Mesenchymal stem cell (in vitro differentiated cells and primary cell): ENCODE measurements at regions not wholly inside any gene's neighbourhood (a gene's known extent, or its start where the extent isn't known, plus 50 kb on each side); places are given as distances from the start of the nearest gene placed in this dataset.

Experiments used
- DNase-seq: peaks from one replicate; pipeline ENCODE4 v3.0.0-alpha.2; 2013
- H2AFZ ChIP-seq: one replicate; pipeline ENCODE4 v1.6.1; 2013; ENCODE audit warnings: low read depth, mild to moderate bottlenecking, control low read depth, inconsistent platforms, low read length, moderate library complexity
- H2AK5ac ChIP-seq: 2 replicates; pipeline ENCODE4 v1.6.1; 2013; ENCODE audit warnings: low read length, moderate library complexity, mild to moderate bottlenecking, inconsistent platforms; ENCODE audit not compliant: severe bottlenecking
- H2BK120ac ChIP-seq: one replicate; pipeline ENCODE4 v1.6.1; 2013; ENCODE audit warnings: low read depth, mild to moderate bottlenecking, inconsistent platforms, low read length, moderate library complexity
- H2BK12ac ChIP-seq, 2 experiments: one replicate each; pipeline ENCODE4 v1.6.1; 2013; ENCODE audit warnings: inconsistent platforms in 2 of 2, low read length in 2 of 2, mild to moderate bottlenecking in 2 of 2, moderate library complexity in 2 of 2, control low read depth in 1 of 2
- H2BK15ac ChIP-seq: one replicate; pipeline ENCODE4 v1.6.1; 2013; ENCODE audit warnings: mild to moderate bottlenecking, low read depth, inconsistent platforms; ENCODE audit not compliant: poor library complexity, severe bottlenecking
- H2BK5ac ChIP-seq: 2 replicates; pipeline ENCODE4 v1.6.1; 2013; ENCODE audit warnings: low read depth, mild to moderate bottlenecking, low read length, control low read depth, inconsistent platforms; ENCODE audit not compliant: poor library complexity, severe bottlenecking
- H3K14ac ChIP-seq, 2 experiments: one replicate each; pipeline ENCODE4 v1.6.1; 2013; ENCODE audit warnings: inconsistent platforms in 2 of 2, low read length in 2 of 2, control low read depth in 1 of 2, mild to moderate bottlenecking in 1 of 2, moderate library complexity in 1 of 2
- H3K18ac ChIP-seq, 2 experiments: one replicate each; pipeline ENCODE4 v1.6.1; 2013; ENCODE audit warnings: inconsistent platforms in 2 of 2, low read length in 2 of 2, control low read depth in 1 of 2, low read depth in 1 of 2, mild to moderate bottlenecking in 1 of 2
- H3K23ac ChIP-seq, 2 experiments: one replicate each; pipeline ENCODE4 v1.6.1; 2013; ENCODE audit warnings: inconsistent platforms in 2 of 2, low read length in 2 of 2, mild to moderate bottlenecking in 2 of 2, moderate library complexity in 2 of 2, control low read depth in 1 of 2
- H3K27ac ChIP-seq: 2 replicates; pipeline ENCODE4 v1.5.1; 2013; ENCODE audit warnings: mild to moderate bottlenecking, moderate library complexity, low read length, control low read depth, inconsistent platforms; ENCODE audit not compliant: poor library complexity, severe bottlenecking
- H3K27me3 ChIP-seq, 2 experiments: 2 replicates each; pipeline versions ENCODE4 v1.6.1 to v1.7.0; 2013; ENCODE audit warnings: low read length in 2 of 2, mild to moderate bottlenecking in 2 of 2, moderate library complexity in 2 of 2, control low read depth in 1 of 2, inconsistent platforms in 1 of 2; ENCODE audit not compliant: control insufficient read depth in 1 of 2, insufficient read depth in 1 of 2
- H3K36me3 ChIP-seq, 2 experiments: 2 replicates each; pipeline versions ENCODE4 v1.6.1 to v1.7.0; 2013; ENCODE audit warnings: low read length in 2 of 2, control low read depth in 1 of 2, inconsistent platforms in 1 of 2, low read depth in 1 of 2, mild to moderate bottlenecking in 1 of 2; ENCODE audit not compliant: insufficient read depth in 2 of 2, control insufficient read depth in 1 of 2
- H3K4ac ChIP-seq, 2 experiments: one replicate each; pipeline ENCODE4 v1.6.1; 2013; ENCODE audit warnings: inconsistent platforms in 2 of 2, low read length in 2 of 2, mild to moderate bottlenecking in 2 of 2, moderate library complexity in 2 of 2, control low read depth in 1 of 2, low read depth in 1 of 2
- H3K4me1 ChIP-seq: 2 replicates; pipeline ENCODE4 v1.6.1; 2013; ENCODE audit warnings: low read depth, low read length, control low read depth; ENCODE audit not compliant: control insufficient read depth, insufficient read depth
- H3K4me2 ChIP-seq: 2 replicates; pipeline ENCODE4 v1.6.1; 2013; ENCODE audit warnings: low read length, mild to moderate bottlenecking, inconsistent platforms; ENCODE audit not compliant: poor library complexity, severe bottlenecking
- H3K4me3 ChIP-seq, 2 experiments: 2 replicates each; pipeline versions ENCODE4 v1.5.1 to v1.7.0; 2013; ENCODE audit warnings: low read length in 2 of 2, mild to moderate bottlenecking in 2 of 2, control low read depth in 1 of 2, low read depth in 1 of 2; ENCODE audit not compliant: insufficient read depth in 1 of 2
- H3K79me1 ChIP-seq: replicated peaks from 2 replicates; pipeline ENCODE4 v1.6.1; 2013; ENCODE audit warnings: mild to moderate bottlenecking, control low read depth, low read length, inconsistent platforms; ENCODE audit not compliant: poor library complexity, severe bottlenecking
- H3K9ac ChIP-seq: 2 replicates; pipeline ENCODE4 v1.7.0; 2013; ENCODE audit warnings: mild to moderate bottlenecking, low read length, moderate library complexity
- H3K9me3 ChIP-seq: 2 replicates; pipeline ENCODE4 v1.7.0; 2013; ENCODE audit warnings: mild to moderate bottlenecking, low read length; ENCODE audit not compliant: control insufficient read depth
- H4K8ac ChIP-seq: one replicate; pipeline ENCODE4 v1.6.1; 2013; ENCODE audit warnings: inconsistent platforms, mild to moderate bottlenecking, low read length, moderate library complexity
- H4K91ac ChIP-seq: one replicate; pipeline ENCODE4 v1.6.1; 2013; ENCODE audit warnings: mild to moderate bottlenecking, low read length, inconsistent platforms
- WGBS: methylation state at CpG from one replicate; pipeline ENCODE4 v1.1.7; 2013; ENCODE audit warnings: mixed read lengths; 5-methylcytosine and 5-hydroxymethylcytosine counted together

DNA sequence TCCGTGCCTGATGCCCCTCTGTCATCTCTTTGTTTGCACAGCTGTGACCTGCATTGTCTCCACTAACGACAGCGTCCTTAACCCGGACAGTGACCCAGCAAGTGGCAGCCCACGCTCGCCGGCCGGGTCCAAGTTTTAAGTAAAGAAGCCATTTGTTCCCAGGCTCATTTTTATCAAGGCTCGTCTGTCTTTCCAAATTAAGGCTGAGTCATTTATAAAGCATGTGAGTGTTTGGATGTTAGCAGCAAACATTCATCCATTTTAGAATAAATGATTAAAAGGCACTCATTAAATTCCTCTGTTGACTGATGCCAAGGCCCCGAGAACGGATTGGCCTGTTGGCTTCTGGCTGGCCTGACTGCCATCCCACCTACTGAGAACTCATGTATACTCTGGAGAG lies 514.5 kb downstream of the NPHP4 start:
- H3K23ac ChIP-seq = no peak overlapping the region
- H2AK5ac ChIP-seq = no peak overlapping the region

DNA sequence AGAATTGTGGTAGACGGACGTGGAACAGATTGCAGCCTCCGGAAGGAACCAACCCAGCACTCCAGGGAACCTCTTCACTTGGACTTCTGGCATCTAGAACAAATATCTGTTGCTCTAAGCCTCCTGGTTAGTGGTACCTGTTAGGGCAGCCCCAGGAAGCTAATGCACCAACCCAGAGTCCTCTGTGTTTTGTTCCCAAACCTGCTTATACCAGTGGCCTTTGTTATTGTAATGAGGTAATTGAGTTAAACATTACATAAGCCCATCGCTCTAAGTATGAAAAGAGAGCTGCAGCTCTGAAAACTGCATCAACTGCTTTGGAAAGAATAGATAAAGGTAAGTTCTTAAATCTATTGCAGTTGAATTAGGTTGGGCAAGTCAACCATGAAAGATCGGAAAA lies 516.7 kb downstream of the NPHP4 start:
- H2AFZ ChIP-seq = no peak overlapping the region

More for the DNA sequence above, 514.5 kb downstream of the NPHP4 start:
- Histone ChIP-seq H3K4ac (no peak overlapping the region), H3K27me3 (no peaks in the 10 kb centered on the region), H3K79me1 (no peaks in the 10 kb centered on the region), H3K4me2 (no peak overlapping the region), H3K18ac (no peak overlapping the region), H3K4me1 (no peaks in the 10 kb centered on the region), H4K8ac (no peak overlapping the region), H2BK120ac (no peak overlapping the region), H2BK5ac (no peak overlapping the region), H4K91ac (no peak overlapping the region), H3K9me3 (no peaks in the 10 kb centered on the region), H3K14ac (no peak overlapping the region), H2AFZ (no peak overlapping the region), H3K9ac (no peak overlapping the region), H2BK15ac (no peak overlapping the region), H3K27ac (no peak overlapping the region), H3K4me3 (no peak overlapping the region), H2BK12ac (no peak overlapping the region), H3K36me3 (no peaks in the 10 kb centered on the region)
- 91% methylated on average over 9 of the region's 11 CpGs for WGBS
- DNase-seq = no peak

DNA sequence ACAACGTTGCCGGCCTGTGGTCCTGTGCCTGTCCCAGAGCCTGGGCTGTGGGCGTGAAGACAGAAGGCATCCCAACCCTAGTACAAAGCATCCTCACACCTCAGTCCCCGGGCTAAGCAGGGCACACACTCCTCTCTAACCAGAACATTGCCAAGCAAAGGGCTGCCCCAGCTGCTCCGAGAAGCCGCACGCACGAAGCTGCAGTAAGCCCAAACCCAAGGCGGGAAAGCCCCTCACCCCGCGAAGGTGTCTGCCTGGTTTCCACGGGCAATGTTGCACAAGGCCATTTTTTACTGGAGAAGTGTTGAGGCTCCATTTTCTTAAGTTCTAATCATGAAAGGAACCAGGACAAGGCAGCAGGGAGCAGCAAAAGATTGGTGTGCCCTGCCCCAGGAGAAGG lies 519.0 kb downstream of the NPHP4 start:
- H2AFZ ChIP-seq = no peak overlapping the region
- no peak overlapping the region for H3K18ac ChIP-seq
- H2AK5ac ChIP-seq = no peak overlapping the region
- no peak overlapping the region for H4K8ac ChIP-seq
- H3K9me3 ChIP-seq = no peaks in the 10 kb centered on the region
- no peak overlapping the region for H3K27ac ChIP-seq
- H3K9ac ChIP-seq = no peak overlapping the region
- no peaks in the 10 kb centered on the region for H3K36me3 ChIP-seq
- no peak overlapping the region for H3K4ac ChIP-seq
- H2BK12ac ChIP-seq = no peak overlapping the region
- no peaks in the 10 kb centered on the region for H3K79me1 ChIP-seq
- H2BK5ac ChIP-seq = no peak overlapping the region
- H3K27me3 ChIP-seq = no peaks in the 10 kb centered on the region
- no peak for DNase-seq
- no peak overlapping the region for H4K91ac ChIP-seq
- no peaks in the 10 kb centered on the region for H3K4me1 ChIP-seq
- H3K14ac ChIP-seq = no peak overlapping the region
- H3K4me3 ChIP-seq = no peak overlapping the region
- no peak overlapping the region for H3K23ac ChIP-seq
- H3K4me2 ChIP-seq = no peak overlapping the region
- H2BK120ac ChIP-seq = no peak overlapping the region
- no peak overlapping the region for H2BK15ac ChIP-seq
- WGBS = 88% methylated on average over 12 of the region's 12 CpGs

More for the DNA sequence above, 516.7 kb downstream of the NPHP4 start:
- no peaks in the 10 kb centered on the region for H3K4me1 ChIP-seq
- no peak overlapping the region for H3K27ac ChIP-seq
- H3K36me3 ChIP-seq = no peaks in the 10 kb centered on the region
- H4K8ac ChIP-seq = no peak overlapping the region
- H3K27me3 ChIP-seq = no peaks in the 10 kb centered on the region
- no peak overlapping the region for H3K9ac ChIP-seq
- H3K18ac ChIP-seq = no peak overlapping the region
- H3K4ac ChIP-seq = no peak overlapping the region
- H2BK120ac ChIP-seq = no peak overlapping the region
- H3K9me3 ChIP-seq = no peaks in the 10 kb centered on the region
- no peak overlapping the region for H3K14ac ChIP-seq
- H3K79me1 ChIP-seq = no peaks in the 10 kb centered on the region
- no peak overlapping the region for H2AK5ac ChIP-seq
- DNase-seq = no peak
- no peak overlapping the region for H3K4me2 ChIP-seq
- no peak overlapping the region for H2BK15ac ChIP-seq
- no peak overlapping the region for H3K23ac ChIP-seq
- H2BK5ac ChIP-seq = no peak overlapping the region
- H3K4me3 ChIP-seq = no peak overlapping the region
- no peak overlapping the region for H2BK12ac ChIP-seq
- H4K91ac ChIP-seq = no peak overlapping the region
- 77% methylated on average over 4 of the region's 5 CpGs for WGBS

DNA sequence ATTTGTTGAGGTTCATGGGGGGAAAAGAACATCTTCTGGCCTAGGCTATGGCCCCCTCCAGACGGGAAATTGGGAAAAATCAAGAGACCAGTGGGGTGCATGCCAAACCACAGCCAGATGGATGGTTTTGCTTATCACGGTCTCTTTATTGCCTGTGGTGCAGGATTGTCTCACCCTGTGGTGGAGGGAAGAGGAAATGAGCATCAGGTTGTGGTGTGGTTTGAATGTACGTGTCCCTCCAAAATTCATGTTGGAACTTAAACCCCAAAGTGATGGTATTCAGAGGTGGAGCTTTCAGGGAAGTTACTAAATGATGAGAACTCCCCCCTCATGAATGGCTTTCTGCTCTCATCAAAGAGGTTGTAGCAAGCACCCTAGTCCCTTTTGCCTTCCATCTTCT lies 525.7 kb downstream of the NPHP4 start:
- Histone ChIP-seq H3K79me1 (no peaks in the 10 kb centered on the region), H3K4me2 (no peak overlapping the region), H2AK5ac (no peak overlapping the region), H2BK15ac (no peak overlapping the region), H4K8ac (no peak overlapping the region), H3K14ac (no peak overlapping the region), H3K9ac (no peak overlapping the region), H2AFZ (no peak overlapping the region), H3K4ac (no peak overlapping the region), H3K27ac (no peak overlapping the region), H3K27me3 (no peaks in the 10 kb centered on the region), H2BK5ac (no peak overlapping the region), H3K36me3 (no peaks in the 10 kb centered on the region), H2BK12ac (no peak overlapping the region), H3K18ac (no peak overlapping the region), H3K9me3 (peaks cover 24% of the 10 kb centered on the region), H4K91ac (no peak overlapping the region), H3K4me3 (no peak overlapping the region), H2BK120ac (no peak overlapping the region), H3K23ac (no peak overlapping the region), H3K4me1 (no peaks in the 10 kb centered on the region)
- DNase-seq = no peak
- WGBS = 46% methylated on average over 3 of the region's 3 CpGs
